ENCODE measurements at regions not wholly inside any gene's neighbourhood (a gene's known extent, or its start where the extent isn't known, plus 50 kb on each side); places are given as distances from the start of the nearest gene placed in this dataset.

- no peak for DNase-seq
Measured at GRCh38 chr15:47950447-47950846, 170.3 kb upstream of the SLC24A5 start.

GRCh38 chr15:47951781-47952180 lies 169.0 kb upstream of the SLC24A5 start:
- no peak for DNase-seq

- no peak for DNase-seq
Measured at GRCh38 chr15:47954196-47954595, 166.6 kb upstream of the SLC24A5 start.

GRCh38 chr15:47955021-47955420 lies 165.8 kb upstream of the SLC24A5 start:
- DNase-seq: no peak

- peak; percentile 2 for DNase-seq
Measured at GRCh38 chr15:47959617-47960413, 161.0 kb upstream of the SLC24A5 start.

GRCh38 chr15:47961401-47962090 lies 159.2 kb upstream of the SLC24A5 start:
- peak; percentile 80 for DNase-seq

- DNase-seq: no peak
Measured at GRCh38 chr15:47963265-47963664, 157.5 kb upstream of the SLC24A5 start.

- no peak for DNase-seq
Measured at GRCh38 chr15:47964229-47964628, 156.6 kb upstream of the SLC24A5 start.

GRCh38 chr15:47965297-47965696 lies 155.5 kb upstream of the SLC24A5 start:
- DNase-seq: no peak

- DNase-seq: no peak
Measured at GRCh38 chr15:47968593-47968992, 152.2 kb upstream of the SLC24A5 start.

- no peak for DNase-seq
Measured at GRCh38 chr15:47971637-47972036, 149.2 kb upstream of the SLC24A5 start.

- DNase-seq: no peak
Measured at GRCh38 chr15:47972738-47973137, 148.1 kb upstream of the SLC24A5 start.

- no peak for DNase-seq
Measured at GRCh38 chr15:47974724-47975123, 146.1 kb upstream of the SLC24A5 start.

- no peak for DNase-seq
Measured at GRCh38 chr15:47975427-47975826, 145.4 kb upstream of the SLC24A5 start.

- DNase-seq: no peak
Measured at GRCh38 chr15:47983533-47983932, 137.3 kb upstream of the SLC24A5 start.

- DNase-seq: no peak
Measured at GRCh38 chr15:47985568-47985967, 135.2 kb upstream of the SLC24A5 start.

- no peak for DNase-seq
Measured at GRCh38 chr15:47987461-47987860, 133.3 kb upstream of the SLC24A5 start.

- DNase-seq: peak; percentile 57
Measured at GRCh38 chr15:47987908-47988532, 132.8 kb upstream of the SLC24A5 start.

- no peak for DNase-seq
Measured at GRCh38 chr15:47988564-47988963, 132.2 kb upstream of the SLC24A5 start.

GRCh38 chr15:47990821-47991220 lies 130.0 kb upstream of the SLC24A5 start:
- no peak for DNase-seq

GRCh38 chr15:47991357-47991756 lies 129.4 kb upstream of the SLC24A5 start:
- no peak for DNase-seq

- DNase-seq: no peak
Measured at GRCh38 chr15:47993051-47993450, 127.7 kb upstream of the SLC24A5 start.

GRCh38 chr15:47997195-47998080 lies 123.4 kb upstream of the SLC24A5 start:
- DNase-seq: no peak

Data from activated CD4-positive, alpha-beta T cell treated with anti-CD3 and anti-CD28 coated beads, Interleukin-2, Interleukin-6, amounts not matched to agents 100 ng/mL and 50 ng/mL, durations not matched to agents 16 hours and 8 hours (primary cell).